ENCODE measurements at regions not wholly inside any gene's neighbourhood (a gene's known extent, or its start where the extent isn't known, plus 50 kb on each side); places are given as distances from the start of the nearest gene placed in this dataset.
"Not testable (repeated sequence)": the region's sequence is repeated elsewhere in the genome, so short reads cannot be mapped to it uniquely, and the experiment has no call there.

GRCh38 chr10:106370751-106371150 lies 793.8 kb downstream of the SORCS1 start:
- H3K36me3 ChIP-seq (ENCODE audit: control insufficient read depth, insufficient read depth, low read length), result no peaks in the 10 kb centered on the region
- no peak overlapping the region for H3K4me3 ChIP-seq (ENCODE audit: low read depth, low read length)
- no peaks in the 10 kb centered on the region for H3K4me1 ChIP-seq (ENCODE audit: control insufficient read depth, insufficient read depth, low read length)
- no peak overlapping the region for H3K27ac ChIP-seq (ENCODE audit: low read depth, low read length)
- 89% methylated on average over 4 of the region's 6 CpGs for WGBS (ENCODE audit: insufficient coverage)
- no peak for DNase-seq (ENCODE audit: low read depth in 4 of 6, low spot score in 6 of 6)
- no peaks in the 10 kb centered on the region for H3K27me3 ChIP-seq (ENCODE audit: control insufficient read depth, insufficient read depth, low read length)
- H3K9me3 ChIP-seq (ENCODE audit: control insufficient read depth, insufficient read depth, low read length), result no peaks in the 10 kb centered on the region

GRCh38 chr10:106360870-106361269 lies 803.6 kb downstream of the SORCS1 start:
- Histone ChIP-seq H3K27me3 (ENCODE audit: control insufficient read depth, insufficient read depth, low read length) (no peaks in the 10 kb centered on the region), H3K36me3 (ENCODE audit: control insufficient read depth, insufficient read depth, low read length) (no peaks in the 10 kb centered on the region), H3K9me3 (ENCODE audit: control insufficient read depth, insufficient read depth, low read length) (no peaks in the 10 kb centered on the region), H3K4me3 (ENCODE audit: low read depth, low read length) (no peak overlapping the region), H3K4me1 (ENCODE audit: control insufficient read depth, insufficient read depth, low read length) (no peaks in the 10 kb centered on the region), H3K27ac (ENCODE audit: low read depth, low read length) (no peak overlapping the region)
- WGBS (ENCODE audit: insufficient coverage), result 67% methylated on average over 1 of the region's 2 CpGs
- peak in 1 of 6 donors; percentile 19 for DNase-seq (ENCODE audit: low read depth in 4 of 6, low spot score in 6 of 6)

- H3K4me1 ChIP-seq (ENCODE audit: control insufficient read depth, insufficient read depth, low read length), result no peaks in the 10 kb centered on the region
- 85% methylated on average over 1 of the region's 2 CpGs for WGBS (ENCODE audit: insufficient coverage)
- no peaks in the 10 kb centered on the region for H3K36me3 ChIP-seq (ENCODE audit: control insufficient read depth, insufficient read depth, low read length)
- no peaks in the 10 kb centered on the region for H3K27me3 ChIP-seq (ENCODE audit: control insufficient read depth, insufficient read depth, low read length)
- DNase-seq (ENCODE audit: low read depth in 4 of 6, low spot score in 6 of 6), result no peak
- H3K4me3 ChIP-seq (ENCODE audit: low read depth, low read length), result no peak overlapping the region
- H3K9me3 ChIP-seq (ENCODE audit: control insufficient read depth, insufficient read depth, low read length), result no peaks in the 10 kb centered on the region
- no peak overlapping the region for H3K27ac ChIP-seq (ENCODE audit: low read depth, low read length)
These were observed 809.1 kb downstream of the SORCS1 start for GRCh38 chr10:106355450-106355849.

GRCh38 chr10:106348933-106349332 lies 815.6 kb downstream of the SORCS1 start:
- Histone ChIP-seq H3K4me3 (ENCODE audit: low read depth, low read length) (no peak overlapping the region), H3K36me3 (ENCODE audit: control insufficient read depth, insufficient read depth, low read length) (no peaks in the 10 kb centered on the region), H3K27ac (ENCODE audit: low read depth, low read length) (no peak overlapping the region), H3K27me3 (ENCODE audit: control insufficient read depth, insufficient read depth, low read length) (no peaks in the 10 kb centered on the region), H3K4me1 (ENCODE audit: control insufficient read depth, insufficient read depth, low read length) (no peaks in the 10 kb centered on the region), H3K9me3 (ENCODE audit: control insufficient read depth, insufficient read depth, low read length) (no peaks in the 10 kb centered on the region)
- no peak for DNase-seq (ENCODE audit: low read depth in 4 of 6, low spot score in 6 of 6)

- Histone ChIP-seq H3K36me3 (ENCODE audit: control insufficient read depth, insufficient read depth, low read length) (no peaks in the 10 kb centered on the region), H3K4me1 (ENCODE audit: control insufficient read depth, insufficient read depth, low read length) (no peaks in the 10 kb centered on the region), H3K9me3 (ENCODE audit: control insufficient read depth, insufficient read depth, low read length) (no peaks in the 10 kb centered on the region), H3K27ac (ENCODE audit: low read depth, low read length) (no peak overlapping the region), H3K4me3 (ENCODE audit: low read depth, low read length) (no peak overlapping the region), H3K27me3 (ENCODE audit: control insufficient read depth, insufficient read depth, low read length) (no peaks in the 10 kb centered on the region)
- DNase-seq (ENCODE audit: low read depth in 4 of 6, low spot score in 6 of 6), result peak in 1 of 6 donors; percentile 43
- 64% methylated on average over 2 of the region's 2 CpGs for WGBS (ENCODE audit: insufficient coverage)
These were observed 817.0 kb downstream of the SORCS1 start for GRCh38 chr10:106347547-106347946.

- WGBS (ENCODE audit: insufficient coverage), result 76% methylated on average over 4 of the region's 10 CpGs
- H3K27ac ChIP-seq (ENCODE audit: low read depth, low read length); H3K9me3 ChIP-seq (ENCODE audit: control insufficient read depth, insufficient read depth, low read length); H3K27me3 ChIP-seq (ENCODE audit: control insufficient read depth, insufficient read depth, low read length); H3K4me3 ChIP-seq (ENCODE audit: low read depth, low read length); H3K4me1 ChIP-seq (ENCODE audit: control insufficient read depth, insufficient read depth, low read length); H3K36me3 ChIP-seq (ENCODE audit: control insufficient read depth, insufficient read depth, low read length); DNase-seq (ENCODE audit: low read depth in 4 of 6, low spot score in 6 of 6): not testable (repeated sequence)
These were observed 821.0 kb downstream of the SORCS1 start for GRCh38 chr10:106343539-106343938.

- Histone ChIP-seq H3K9me3 (ENCODE audit: control insufficient read depth, insufficient read depth, low read length) (no peaks in the 10 kb centered on the region), H3K4me3 (ENCODE audit: low read depth, low read length) (no peak overlapping the region), H3K27ac (ENCODE audit: low read depth, low read length) (no peak overlapping the region), H3K36me3 (ENCODE audit: control insufficient read depth, insufficient read depth, low read length) (no peaks in the 10 kb centered on the region), H3K27me3 (ENCODE audit: control insufficient read depth, insufficient read depth, low read length) (no peaks in the 10 kb centered on the region), H3K4me1 (ENCODE audit: control insufficient read depth, insufficient read depth, low read length) (no peaks in the 10 kb centered on the region)
- 92% methylated on average over 2 of the region's 3 CpGs for WGBS (ENCODE audit: insufficient coverage)
- peak in 2 of 6 donors; percentile 6 to 54 for DNase-seq (ENCODE audit: low read depth in 4 of 6, low spot score in 6 of 6)
These were observed 823.1 kb downstream of the SORCS1 start for GRCh38 chr10:106341356-106341755.

GRCh38 chr10:106338486-106338885 lies 826.0 kb downstream of the SORCS1 start:
- no peaks in the 10 kb centered on the region for H3K27me3 ChIP-seq (ENCODE audit: control insufficient read depth, insufficient read depth, low read length)
- no peaks in the 10 kb centered on the region for H3K36me3 ChIP-seq (ENCODE audit: control insufficient read depth, insufficient read depth, low read length)
- no peak overlapping the region for H3K27ac ChIP-seq (ENCODE audit: low read depth, low read length)
- WGBS (ENCODE audit: insufficient coverage), result 80% methylated on average over 1 of the region's 2 CpGs
- DNase-seq (ENCODE audit: low read depth in 4 of 6, low spot score in 6 of 6), result no peak
- no peak overlapping the region for H3K4me3 ChIP-seq (ENCODE audit: low read depth, low read length)
- no peaks in the 10 kb centered on the region for H3K9me3 ChIP-seq (ENCODE audit: control insufficient read depth, insufficient read depth, low read length)
- H3K4me1 ChIP-seq (ENCODE audit: control insufficient read depth, insufficient read depth, low read length), result no peaks in the 10 kb centered on the region

GRCh38 chr10:106336874-106337273 lies 827.6 kb downstream of the SORCS1 start:
- DNase-seq (ENCODE audit: low read depth in 4 of 6, low spot score in 6 of 6), result no peak
- Histone ChIP-seq H3K9me3 (ENCODE audit: control insufficient read depth, insufficient read depth, low read length) (no peaks in the 10 kb centered on the region), H3K27ac (ENCODE audit: low read depth, low read length) (no peak overlapping the region), H3K36me3 (ENCODE audit: control insufficient read depth, insufficient read depth, low read length) (no peaks in the 10 kb centered on the region), H3K4me1 (ENCODE audit: control insufficient read depth, insufficient read depth, low read length) (no peaks in the 10 kb centered on the region), H3K4me3 (ENCODE audit: low read depth, low read length) (no peak overlapping the region), H3K27me3 (ENCODE audit: control insufficient read depth, insufficient read depth, low read length) (no peaks in the 10 kb centered on the region)
- WGBS (ENCODE audit: insufficient coverage), result 88% methylated on average over 2 of the region's 5 CpGs

- Histone ChIP-seq H3K36me3 (ENCODE audit: control insufficient read depth, insufficient read depth, low read length) (no peaks in the 10 kb centered on the region), H3K27ac (ENCODE audit: low read depth, low read length) (no peak overlapping the region), H3K27me3 (ENCODE audit: control insufficient read depth, insufficient read depth, low read length) (no peaks in the 10 kb centered on the region), H3K4me3 (ENCODE audit: low read depth, low read length) (no peak overlapping the region), H3K9me3 (ENCODE audit: control insufficient read depth, insufficient read depth, low read length) (peaks cover 8% of the 10 kb centered on the region), H3K4me1 (ENCODE audit: control insufficient read depth, insufficient read depth, low read length) (no peaks in the 10 kb centered on the region)
- WGBS (ENCODE audit: insufficient coverage), result no CpG with 5 or more reads among the region's 3 CpGs
- DNase-seq (ENCODE audit: low read depth in 4 of 6, low spot score in 6 of 6), result no peak
These were observed 836.8 kb downstream of the SORCS1 start for GRCh38 chr10:106327747-106328146.
